Endometrium (tissue), 2 donors: ENCODE measurements at regions not wholly inside any gene's neighbourhood (a gene's known extent, or its start where the extent isn't known, plus 50 kb on each side); places are given as distances from the start of the nearest gene placed in this dataset.
A peak's percentile ranks its signal among the peaks of the same experiment; 100 is the strongest.

ENCODE experiments used
- FAIRE-seq: peaks from 2 replicates; lab custom pipeline; 2012; peaks lifted over from hg19 to GRCh38; lab: Jason Lieb, UNC
- donor health status: control.
- donor health status: control.

DNA sequence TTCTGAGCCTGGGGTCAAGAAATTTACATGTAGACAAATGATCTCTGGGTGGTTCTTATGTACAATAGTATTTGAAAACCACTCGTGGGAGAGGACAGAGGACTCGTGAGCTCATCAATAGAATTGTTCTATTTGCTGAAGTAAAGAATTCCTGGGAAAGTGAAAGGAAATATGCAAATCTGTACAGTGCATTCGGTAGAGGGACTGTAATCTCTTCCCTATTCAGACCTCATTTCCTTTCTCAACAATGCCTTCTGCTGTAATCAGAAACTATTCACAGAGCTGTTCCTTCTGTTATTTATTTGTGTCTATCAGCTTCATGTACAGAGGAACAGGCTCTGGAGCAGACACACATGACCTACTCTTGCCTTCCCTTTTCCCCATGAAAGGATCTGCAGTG lies 709.4 kb upstream of the KIRREL3 start:
- no peak for FAIRE-seq

DNA sequence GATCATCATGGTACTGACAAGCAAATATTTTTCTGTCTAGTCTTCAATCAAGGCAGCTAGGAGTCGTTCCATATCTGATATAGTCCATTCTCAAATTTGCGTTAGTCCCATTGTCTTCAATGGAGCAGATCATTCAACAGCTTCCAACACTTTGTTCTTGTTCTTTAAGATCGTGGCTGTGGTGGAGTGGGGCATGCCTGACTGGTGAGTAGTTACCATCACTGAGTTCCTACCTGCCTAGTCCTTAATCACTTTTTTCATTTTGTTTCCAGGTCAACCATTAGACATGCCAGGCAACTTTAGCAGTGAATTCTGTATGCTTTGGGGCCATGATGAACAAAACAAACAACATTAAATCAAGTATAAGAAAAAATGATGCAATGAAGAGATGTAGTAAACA lies 693.1 kb upstream of the KIRREL3 start:
- no peak for FAIRE-seq

DNA sequence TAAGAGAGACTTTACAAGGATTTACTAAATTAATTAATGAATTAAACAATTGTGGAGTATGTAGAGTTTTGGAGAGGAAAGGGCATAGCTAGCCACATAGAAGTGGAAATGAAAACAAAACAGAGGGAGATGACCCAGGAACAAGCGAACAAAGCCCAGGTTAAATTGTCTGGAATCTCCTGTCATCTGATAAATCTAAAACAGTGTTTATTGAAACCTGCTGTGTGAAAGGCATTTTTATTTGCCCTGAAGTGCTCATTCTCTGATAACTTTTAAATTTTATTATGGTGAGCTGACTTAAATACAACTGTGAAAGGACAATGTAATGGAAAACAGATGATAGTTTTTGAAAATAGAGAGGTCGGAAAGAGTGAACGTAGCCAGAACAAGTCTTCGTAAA lies 682.8 kb upstream of the KIRREL3 start:
- peak; percentile 4 for FAIRE-seq

DNA sequence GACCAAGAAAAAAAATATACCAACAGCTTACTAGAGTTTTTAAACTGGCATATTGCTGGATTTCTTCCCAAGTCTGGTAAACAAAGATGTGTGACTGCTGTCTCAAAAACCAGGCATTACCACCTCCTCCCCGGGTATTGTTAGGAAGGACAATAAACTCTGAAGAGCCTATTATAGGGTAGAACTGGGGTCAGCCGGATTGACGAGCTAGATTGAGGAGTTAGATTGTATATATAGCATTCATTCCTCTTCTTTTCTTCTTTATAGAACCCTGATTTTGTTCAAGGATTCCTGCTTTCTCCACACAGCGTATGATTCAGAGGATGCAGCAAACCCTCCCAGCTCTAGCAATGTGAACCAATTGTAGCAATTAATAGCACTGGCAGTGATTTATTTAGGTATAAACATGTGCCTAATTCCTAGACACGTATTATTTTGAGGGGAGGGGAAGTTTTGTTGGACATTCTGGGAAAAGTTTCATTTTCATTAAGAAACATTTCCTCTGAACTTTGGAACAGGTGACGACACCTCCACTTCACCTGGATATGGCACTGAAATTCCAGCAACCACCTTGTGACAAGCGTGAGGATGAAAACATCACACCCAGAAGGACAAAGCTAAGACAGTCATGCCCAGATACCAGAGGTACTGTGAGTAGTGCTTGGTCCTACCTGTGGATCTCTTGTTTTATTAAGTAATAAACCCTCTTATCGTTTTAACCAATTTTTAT lies 679.4 kb upstream of the KIRREL3 start:
- FAIRE-seq = no peak

DNA sequence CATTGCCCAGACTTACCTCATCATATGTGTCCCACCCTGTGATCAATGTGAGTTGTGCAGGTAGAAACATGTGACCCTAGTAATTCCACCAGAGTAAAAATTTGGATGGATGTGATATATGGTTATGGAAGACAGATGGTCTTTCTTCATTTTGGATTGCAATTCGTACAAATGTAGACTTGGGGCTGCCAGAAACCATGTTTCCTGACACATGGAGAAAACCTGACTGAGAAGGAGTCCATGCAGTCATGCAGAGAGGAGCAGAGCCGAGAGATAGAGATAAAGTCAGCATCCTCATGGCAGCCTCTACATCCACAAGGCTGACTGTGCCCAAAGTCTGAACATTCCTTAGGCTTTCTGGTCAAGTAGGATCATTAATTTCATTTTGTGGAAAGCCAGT lies 678.1 kb upstream of the KIRREL3 start:
- FAIRE-seq = no peak

DNA sequence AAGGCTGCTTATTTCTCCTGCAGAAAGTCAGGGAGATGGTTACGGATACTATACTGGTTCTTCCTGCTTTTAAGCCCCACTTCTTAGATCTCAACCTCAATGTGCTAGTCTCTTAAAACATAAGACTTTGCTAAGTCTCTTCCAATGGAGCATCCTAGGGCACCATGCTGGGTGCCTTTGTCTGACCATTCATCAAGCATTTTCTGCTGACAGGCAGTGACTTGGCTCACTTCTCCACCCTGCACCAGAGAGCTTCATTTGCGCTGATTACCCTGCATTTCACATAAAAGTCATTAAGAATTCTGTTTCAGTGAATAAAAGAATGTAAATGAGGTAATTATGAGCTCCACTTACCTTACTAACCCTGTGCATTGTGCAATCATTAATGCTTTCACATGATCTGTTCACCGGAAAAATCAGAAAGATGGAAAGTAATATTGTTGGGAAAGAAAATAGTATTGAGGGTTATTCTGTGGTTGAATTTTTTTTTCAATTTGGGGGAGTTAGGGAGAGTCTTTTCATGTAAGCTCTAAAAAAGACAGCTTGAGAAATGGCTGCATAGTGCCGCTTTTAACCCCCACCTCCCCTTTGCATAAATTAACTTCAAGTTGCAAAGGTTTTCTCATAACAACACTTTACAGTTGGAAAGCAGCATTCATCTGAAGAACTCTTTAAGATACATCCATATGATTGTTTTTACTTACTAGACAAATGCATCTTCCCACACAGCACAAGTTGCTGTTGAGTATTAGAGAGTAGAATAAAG lies 677.3 kb upstream of the KIRREL3 start:
- no peak for FAIRE-seq

DNA sequence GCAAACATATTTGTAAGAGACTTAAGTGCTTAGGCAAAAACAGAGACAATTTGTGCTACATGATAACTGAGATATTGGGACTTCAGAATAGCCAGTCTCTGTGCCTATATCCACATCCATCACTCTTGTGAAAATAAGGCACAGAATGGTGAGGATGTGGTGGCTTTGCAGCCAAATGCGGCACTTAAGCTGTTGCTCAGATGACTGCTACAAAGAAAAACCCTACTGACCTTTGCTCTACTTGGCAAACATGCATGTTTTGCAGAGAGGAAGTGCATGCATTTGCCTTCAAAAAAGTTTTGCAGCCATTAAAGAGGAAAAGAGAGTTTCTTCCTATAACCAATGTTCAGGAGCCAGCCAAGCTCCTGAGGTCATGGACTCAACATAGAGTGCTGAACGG lies 675.0 kb upstream of the KIRREL3 start:
- no peak for FAIRE-seq

DNA sequence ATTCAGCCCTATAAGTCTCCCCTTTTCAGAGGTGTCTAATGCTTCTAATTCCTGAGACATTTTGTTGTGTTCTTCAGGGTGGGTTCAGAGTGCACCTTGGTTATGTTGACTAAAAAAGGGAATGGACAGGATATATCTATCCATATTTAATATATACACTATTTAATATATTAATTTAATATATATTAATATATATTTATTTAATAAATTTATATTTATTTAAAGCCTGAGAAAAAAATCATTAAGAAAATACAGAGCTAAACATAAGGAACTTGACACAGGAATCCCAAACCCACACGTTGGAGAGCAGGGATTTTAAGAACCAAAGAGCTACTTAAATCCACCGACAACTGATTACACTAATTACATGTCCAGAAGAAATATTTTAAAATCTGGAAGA lies 674.2 kb upstream of the KIRREL3 start:
- FAIRE-seq = no peak

DNA sequence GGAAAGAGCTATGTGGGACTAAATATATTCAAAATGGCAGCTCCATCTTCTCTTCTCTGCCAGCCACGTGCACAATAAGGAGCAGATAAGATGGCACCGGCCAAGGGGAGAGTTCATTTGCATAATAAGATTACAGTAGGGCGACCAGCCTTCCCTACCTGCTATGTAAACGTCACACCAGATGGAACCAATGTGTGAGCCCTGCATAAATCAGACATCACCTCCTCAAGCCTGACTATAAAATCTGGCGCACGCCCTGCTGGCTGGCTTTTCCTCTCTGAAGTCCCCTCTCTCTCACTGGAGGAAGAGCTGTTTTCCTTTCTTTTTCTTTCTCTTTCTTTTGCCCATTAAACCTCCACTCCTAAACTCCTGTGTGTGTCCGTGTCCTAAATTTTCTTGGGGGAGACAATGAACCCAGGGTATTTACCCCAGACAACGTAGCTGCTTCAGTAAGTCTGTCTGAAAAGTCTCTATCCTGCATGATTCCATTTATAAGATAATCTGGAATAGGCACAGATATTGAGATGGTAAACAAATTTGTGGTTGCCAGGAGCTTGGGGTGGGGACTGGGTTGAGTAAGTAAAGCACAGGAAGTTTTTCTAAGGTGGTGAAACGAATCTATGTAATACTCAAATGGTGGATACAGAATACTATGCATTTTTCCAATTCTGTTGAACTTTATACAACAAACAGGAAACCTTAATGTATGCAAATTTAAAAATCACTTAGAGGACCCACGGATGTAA lies 670.0 kb upstream of the KIRREL3 start:
- no peak for FAIRE-seq

DNA sequence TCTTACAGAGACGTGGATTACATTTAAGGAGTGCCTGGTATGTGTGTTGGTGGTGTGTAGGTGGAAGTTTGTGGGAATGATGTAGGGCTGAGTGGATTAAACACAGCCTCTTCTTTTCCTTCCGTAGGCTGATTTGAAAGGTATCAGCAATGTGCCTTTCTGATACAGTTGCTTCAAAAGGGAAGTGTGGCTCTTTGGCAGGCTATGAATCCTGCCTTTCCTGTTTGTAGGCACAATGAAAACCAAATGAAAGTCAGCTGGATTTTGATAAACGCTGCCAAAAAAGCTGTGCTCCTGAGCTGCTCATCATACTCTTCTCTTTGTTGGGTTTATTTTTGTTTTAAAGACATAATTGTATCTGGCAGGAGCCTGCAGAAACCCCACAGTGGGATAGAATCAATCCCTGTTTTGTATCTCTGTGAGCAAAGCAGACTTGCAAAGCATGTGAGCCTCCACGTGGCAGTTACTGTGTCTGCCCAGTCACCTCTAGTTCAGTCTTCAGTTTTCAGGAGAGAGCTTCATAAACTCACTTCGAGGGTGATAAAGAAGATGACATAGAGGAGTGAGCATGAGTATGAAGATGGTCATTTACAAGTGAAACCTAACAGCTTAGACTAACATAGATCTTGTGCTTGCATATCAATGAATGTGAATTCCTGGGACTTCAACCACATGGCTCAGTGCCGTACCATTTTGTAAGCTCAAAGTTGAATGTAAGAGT lies 655.7 kb upstream of the KIRREL3 start:
- FAIRE-seq = no peak

DNA sequence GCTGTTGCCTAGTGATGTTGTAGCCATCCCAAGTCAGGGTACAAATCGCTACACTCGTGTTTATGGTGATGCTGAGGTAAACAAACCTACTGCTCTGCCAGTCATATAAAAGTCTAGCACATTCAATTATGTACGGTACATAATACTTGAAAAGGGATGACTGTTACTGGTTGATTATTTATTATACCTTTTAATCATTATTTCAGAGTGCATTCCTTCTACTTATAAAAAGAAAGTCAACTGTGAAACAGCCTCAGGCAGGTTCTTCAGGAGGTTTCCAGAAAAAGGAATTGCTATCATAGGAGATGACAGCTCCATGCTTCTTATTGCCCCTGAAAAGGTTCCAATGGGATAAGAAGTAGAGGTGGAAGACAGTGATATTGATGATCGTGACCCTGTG lies 652.5 kb upstream of the KIRREL3 start:
- FAIRE-seq = no peak

DNA sequence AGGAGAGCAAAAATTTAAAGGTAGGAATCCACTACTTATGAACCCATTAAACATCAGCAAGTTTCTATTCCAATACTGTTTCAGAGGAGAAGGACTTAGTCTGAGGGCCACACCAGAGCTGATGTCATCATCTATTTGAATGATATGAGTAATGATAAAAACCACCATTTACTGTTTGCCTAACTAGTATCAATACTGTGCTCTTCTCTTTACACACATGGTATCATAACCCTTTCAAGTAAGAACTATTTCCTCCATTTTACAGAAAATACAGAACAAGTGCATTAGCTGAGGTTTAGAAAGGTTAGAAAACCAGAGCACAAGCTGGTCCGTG lies 651.3 kb upstream of the KIRREL3 start:
- FAIRE-seq = no peak

DNA sequence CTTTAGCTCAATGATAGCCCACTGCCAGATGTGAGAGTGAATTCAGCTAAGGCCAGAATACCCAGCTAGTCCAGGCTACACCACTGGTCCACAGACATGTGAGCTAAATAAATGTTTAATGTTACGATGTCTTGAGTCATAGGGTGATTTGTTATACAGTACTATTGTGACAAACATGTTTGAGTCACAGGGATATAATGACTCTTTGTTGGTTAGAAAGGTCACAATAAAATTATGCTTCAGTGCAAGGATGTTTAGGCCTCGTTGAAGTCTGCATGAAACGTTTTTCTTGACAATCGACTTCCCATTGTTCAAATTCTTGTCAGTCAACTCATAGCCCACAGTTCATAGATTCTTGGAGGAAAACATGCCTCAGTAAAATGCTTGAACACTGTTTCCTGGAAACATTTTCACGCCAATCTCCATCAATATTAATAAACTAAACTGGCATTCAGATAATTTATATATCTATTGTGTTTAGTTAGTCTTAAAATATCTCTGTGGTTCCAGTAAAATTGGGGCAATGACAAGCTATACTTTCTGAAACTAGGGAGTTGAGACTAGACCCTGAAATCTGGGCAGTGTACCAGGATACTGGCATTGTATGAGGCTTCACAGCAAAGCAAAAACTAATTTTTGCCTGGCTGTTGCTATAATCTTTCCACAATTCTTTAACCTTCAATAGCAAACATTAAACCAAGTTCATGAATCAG lies 650.8 kb upstream of the KIRREL3 start:
- FAIRE-seq = no peak

DNA sequence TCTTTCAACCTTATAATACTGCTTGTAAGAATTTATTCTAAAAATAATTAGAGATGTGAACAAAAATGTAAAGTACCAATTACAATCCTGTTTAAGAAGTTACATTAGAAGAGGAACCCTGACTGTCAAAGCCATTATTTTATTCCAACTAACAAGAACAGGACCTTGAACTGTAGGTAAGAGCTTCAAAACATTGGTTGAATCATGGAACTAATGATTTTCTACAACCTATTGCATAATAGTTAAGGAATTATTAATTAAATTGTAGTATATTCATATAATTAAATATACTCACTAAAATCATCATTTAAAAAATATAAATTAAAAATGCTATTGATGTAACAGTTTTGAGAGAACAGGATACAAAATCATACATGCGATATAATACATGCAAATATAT lies 649.4 kb upstream of the KIRREL3 start:
- FAIRE-seq = no peak

DNA sequence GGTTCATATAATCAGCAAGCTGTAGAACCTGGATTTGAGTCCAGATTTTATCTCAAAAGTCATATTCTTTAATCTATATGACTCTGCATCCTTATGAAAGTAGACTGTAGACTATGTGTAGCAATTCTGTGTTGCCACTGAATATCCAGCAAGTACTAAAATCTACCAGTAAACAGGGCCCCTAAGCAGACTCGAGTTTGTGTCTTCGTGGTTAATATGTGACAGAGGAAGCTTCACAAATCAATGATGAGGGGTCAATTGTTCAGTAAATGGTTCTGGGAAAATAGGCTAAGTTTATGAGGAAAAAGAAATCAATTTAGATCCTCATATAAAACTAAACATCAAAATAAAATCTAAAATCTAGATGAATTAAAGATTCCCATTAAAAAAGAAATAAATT lies 648.5 kb upstream of the KIRREL3 start:
- FAIRE-seq = no peak

DNA sequence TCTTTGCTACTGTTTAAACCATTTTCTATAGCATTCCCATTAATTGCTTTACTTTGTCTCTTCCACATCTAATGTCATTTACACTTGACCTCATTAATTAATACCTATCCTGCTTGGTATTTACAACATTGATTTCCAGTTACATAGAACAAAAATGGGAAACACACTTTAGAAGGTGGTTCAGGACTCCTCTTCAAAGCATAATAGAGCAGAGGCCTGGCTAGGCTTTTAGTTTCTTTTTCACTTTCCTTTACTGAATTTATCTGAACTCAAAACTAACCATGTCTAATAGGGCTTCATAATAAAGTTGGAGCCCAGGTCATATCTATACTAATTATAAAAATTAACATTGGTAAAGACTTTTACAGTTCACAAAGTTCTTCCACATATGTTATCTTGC lies 648.0 kb upstream of the KIRREL3 start:
- FAIRE-seq = no peak

DNA sequence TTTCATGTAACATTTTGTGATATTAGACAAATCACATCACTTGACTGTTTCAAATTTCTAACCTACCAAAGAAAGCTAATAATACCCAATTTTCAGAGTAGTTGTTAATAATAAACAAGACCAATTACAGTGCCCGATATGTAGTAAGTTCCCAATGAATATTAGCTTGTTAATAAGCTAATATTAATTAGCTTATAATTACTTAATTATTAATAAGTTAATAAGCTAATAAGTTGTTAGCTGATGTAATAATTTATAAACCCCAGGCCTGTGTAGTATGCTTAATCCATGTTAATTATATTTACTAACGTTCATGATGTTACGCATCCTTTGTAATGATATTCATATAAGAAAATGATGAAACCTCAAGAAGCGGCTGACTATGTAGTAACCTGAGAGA lies 643.8 kb upstream of the KIRREL3 start:
- no peak for FAIRE-seq

DNA sequence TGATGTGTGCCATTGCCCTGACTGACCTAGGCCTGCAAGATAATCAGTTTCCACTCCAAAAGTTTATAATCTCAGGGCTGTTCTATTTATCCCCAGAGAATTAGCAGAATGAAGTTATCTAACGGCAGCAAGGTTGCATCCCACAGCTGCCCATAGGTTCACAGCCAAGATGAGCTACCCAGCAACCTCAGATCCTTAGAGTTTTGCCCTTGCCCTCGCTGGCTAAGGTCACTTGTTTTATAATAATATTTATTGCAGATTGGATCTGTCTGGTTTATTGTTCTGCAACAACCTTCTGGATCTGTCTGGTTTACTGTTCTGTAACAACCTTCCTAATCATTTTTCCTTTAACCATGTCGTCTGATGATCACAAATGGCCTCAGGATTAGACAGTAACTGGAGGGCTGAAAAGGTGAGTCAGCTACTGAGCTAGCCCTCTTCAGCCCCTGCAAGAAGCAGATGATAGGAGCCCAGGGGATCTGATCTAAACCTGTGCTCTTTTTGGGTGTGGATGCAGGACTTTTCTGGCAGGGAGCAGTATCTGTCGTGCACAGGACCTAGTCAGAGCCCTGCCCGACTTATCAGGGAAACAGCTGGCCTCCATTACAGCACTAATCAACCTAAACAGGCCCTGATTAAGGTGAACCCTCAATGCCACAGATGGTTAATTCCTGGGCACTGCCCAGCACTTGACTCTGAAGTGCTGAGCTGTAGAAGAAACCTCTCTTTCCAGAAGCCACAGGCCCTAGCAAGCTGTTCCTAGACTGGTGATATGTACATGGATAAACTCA lies 642.9 kb upstream of the KIRREL3 start:
- no peak for FAIRE-seq

DNA sequence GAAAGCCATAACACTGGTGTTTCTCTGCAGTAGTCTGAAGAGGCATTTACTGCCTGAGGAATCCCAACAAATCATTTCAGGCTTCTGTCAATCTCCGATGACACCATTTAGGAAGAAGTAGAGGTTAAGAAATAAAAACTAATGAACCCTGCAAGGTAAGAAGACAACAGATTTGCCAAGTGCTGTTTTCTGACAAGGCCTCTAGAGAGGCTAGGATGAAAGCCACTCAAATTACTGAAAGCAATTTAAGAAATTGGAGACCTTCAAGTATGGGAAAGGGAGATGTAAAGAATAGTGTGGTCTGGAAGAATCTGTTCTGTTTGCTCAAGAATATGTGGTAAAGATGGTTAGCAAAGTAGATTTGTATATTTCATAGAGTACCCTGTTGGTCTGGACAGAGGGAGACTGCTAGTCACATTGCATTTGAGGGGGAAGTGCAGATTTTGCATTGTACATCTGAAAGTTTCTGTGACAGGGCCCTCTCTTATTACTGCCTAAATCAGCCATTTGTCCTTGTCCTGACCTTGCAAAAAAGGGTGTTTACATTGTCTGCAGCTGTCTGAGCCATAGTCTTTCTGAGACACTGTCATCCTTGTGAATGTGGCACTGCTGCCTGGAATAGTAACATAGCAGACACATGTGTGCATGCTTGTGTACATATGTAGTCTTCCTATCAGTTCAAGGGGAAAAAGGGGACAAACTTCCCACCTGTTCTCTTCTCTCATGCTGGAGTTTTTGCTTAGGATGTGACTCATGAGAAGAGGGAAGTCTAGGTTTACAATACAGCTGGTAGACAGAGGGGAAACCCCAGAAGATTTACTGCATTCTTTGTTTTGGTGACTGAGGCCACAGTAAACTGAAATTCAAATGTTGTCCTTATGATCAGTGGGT lies 640.2 kb upstream of the KIRREL3 start:
- FAIRE-seq = no peak

DNA sequence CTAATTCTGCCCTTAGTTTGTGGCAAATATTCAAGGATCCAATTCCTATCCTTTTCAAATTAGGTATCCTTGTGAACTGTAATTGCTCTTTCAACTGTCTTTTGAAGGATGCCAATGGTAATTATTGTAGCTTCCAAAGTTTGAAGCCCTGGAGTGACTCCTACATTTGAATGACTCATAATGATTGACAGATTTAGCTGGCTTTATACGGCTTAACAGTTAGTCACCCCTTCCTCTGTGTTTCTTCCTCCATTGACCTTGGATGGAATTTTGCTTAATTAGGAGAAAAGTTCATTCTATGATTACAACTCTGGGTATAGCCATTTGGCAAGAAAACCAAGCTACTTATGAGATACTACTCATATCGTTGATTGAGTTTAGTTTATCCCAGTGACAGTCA lies 639.3 kb upstream of the KIRREL3 start:
- no peak for FAIRE-seq
